PC-3 (cell line): ENCODE measurements at regions not wholly inside any gene's neighbourhood (a gene's known extent, or its start where the extent isn't known, plus 50 kb on each side); places are given as distances from the start of the nearest gene placed in this dataset.

ENCODE experiments used
- CTCF ChIP-seq: fragments of 300-600 bp; sonication (generic); conservative IDR thresholded peaks from 2 replicates; pipeline ENCODE4 v1.5.1; 2017; ENCODE audit warnings: antibody characterized with exemption, low read depth, mild to moderate bottlenecking, low read length
- EZH2 ChIP-seq: fragments of 300-600 bp; sonication (generic); IDR thresholded peaks from one replicate; pipeline ENCODE4 v1.6.1; 2017; ENCODE audit warnings: antibody characterized with exemption, mild to moderate bottlenecking, low read length; ENCODE audit not compliant: unreplicated experiment

- TF ChIP-seq CTCF (no peak), EZH2 (no peak)
Observed at GRCh38 chr20:7022597-7022996, 255.1 kb downstream of the BMP2 start.
